H1 (cell line): ENCODE measurements at regions not wholly inside any gene's neighbourhood (a gene's known extent, or its start where the extent isn't known, plus 50 kb on each side); places are given as distances from the start of the nearest gene placed in this dataset.

ENCODE experiments used
- CTCF ChIA-PET: fragments of 300-600 bp; sonication (Branson Sonifier 250); formaldehyde crosslinking; loops from one replicate; lab custom pipeline; 2021; ENCODE audit not compliant: partially characterized antibody; lab: Charles Lee
- POLR2A ChIA-PET: fragments of 300-600 bp; sonication (Branson Sonifier 250); formaldehyde crosslinking; loops from one replicate; lab custom pipeline; 2021; ENCODE audit warnings: inconsistent platforms; ENCODE audit not compliant: partially characterized antibody; lab: Charles Lee
- DNase-seq, 2 experiments: peaks; one replicate each; pipeline versions ENCODE4 v3.0.0 to v3.0.0-alpha.2; 2010 to 2022; ENCODE audit warnings: low spot score in 2 of 2, low read depth in 1 of 2, mixed read lengths in 1 of 2
- FAIRE-seq: peaks from 2 replicates; lab custom pipeline; 2011; peaks lifted over from hg19 to GRCh38; lab: Jason Lieb, UNC
- H2AFZ ChIP-seq: 2 replicates; pipeline ENCODE4 v1.8.1; 2012; ENCODE audit warnings: low read length, inconsistent platforms
- H2AK5ac ChIP-seq: 2 replicates; pipeline ENCODE4 v1.6.1; 2013; ENCODE audit warnings: low read depth, low read length
- H2BK120ac ChIP-seq: replicated peaks from 2 replicates; pipeline ENCODE3; 2013; ENCODE audit warnings: low read depth, low read length, inconsistent platforms
- H2BK12ac ChIP-seq: 2 replicates; pipeline ENCODE4 v1.6.1; 2013; ENCODE audit warnings: low read depth, low read length
- H2BK15ac ChIP-seq: 2 replicates; pipeline ENCODE4 v1.6.1; 2013; ENCODE audit warnings: low read length
- H2BK20ac ChIP-seq: 2 replicates; pipeline ENCODE4 v1.6.1; 2013; ENCODE audit warnings: low read length
- H2BK5ac ChIP-seq: 2 replicates; pipeline ENCODE4 v1.6.1; 2013; ENCODE audit warnings: low read depth, low read length
- H3K14ac ChIP-seq: 2 replicates; pipeline ENCODE4 v1.6.1; 2013; ENCODE audit warnings: inconsistent platforms; ENCODE audit not compliant: insufficient read length
- H3K18ac ChIP-seq: 2 replicates; pipeline ENCODE4 v1.6.1; 2013; ENCODE audit warnings: low read length; ENCODE audit errors: extremely low read depth
- H3K23ac ChIP-seq: 2 replicates; pipeline ENCODE4 v1.6.1; 2013; ENCODE audit warnings: inconsistent platforms; ENCODE audit not compliant: insufficient read length
- H3K23me2 ChIP-seq: 2 replicates; pipeline ENCODE4 v1.6.1; 2013; ENCODE audit warnings: low read depth, low read length
- H3K27ac ChIP-seq: 2 replicates; pipeline ENCODE4 v1.6.1; 2011; ENCODE audit warnings: low read depth, low read length, inconsistent platforms
- H3K27me3 ChIP-seq, 4 experiments: replicated peaks in 1 of 4; 1 replicate in 1 of 4; 2 replicates in 3 of 4; pipeline versions ENCODE4 v1.6.1 to v1.8.1; 2011 to 2013; ENCODE audit warnings: low read length in 3 of 4, mild to moderate bottlenecking in 3 of 4, inconsistent platforms in 2 of 4, mixed read lengths in 2 of 4, moderate library complexity in 1 of 4; ENCODE audit not compliant: control insufficient read depth in 3 of 4, insufficient read depth in 3 of 4; ENCODE audit errors: extremely low read depth in 1 of 4
- H3K36me3 ChIP-seq, 4 experiments: 2 replicates each; pipeline versions ENCODE4 v1.6.1 to v1.8.1; 2011 to 2013; ENCODE audit warnings: mild to moderate bottlenecking in 4 of 4, low read length in 3 of 4, moderate library complexity in 2 of 4, control low read depth in 1 of 4, inconsistent platforms in 1 of 4; ENCODE audit not compliant: insufficient read depth in 4 of 4, control insufficient read depth in 2 of 4
- H3K4ac ChIP-seq: replicated peaks from 2 replicates; pipeline ENCODE3; 2013; ENCODE audit warnings: low read length, low read depth, mixed read lengths, inconsistent platforms; ENCODE audit not compliant: insufficient read length
- H3K4me1 ChIP-seq, 4 experiments: replicated peaks in 1 of 4; 1 replicate in 1 of 4; 2 replicates in 3 of 4; pipeline versions ENCODE4 v1.6.1 to v1.8.1; 2011 to 2013; ENCODE audit warnings: low read length in 3 of 4, inconsistent platforms in 2 of 4, mixed read lengths in 1 of 4; ENCODE audit not compliant: insufficient read depth in 4 of 4, control insufficient read depth in 3 of 4
- H3K4me2 ChIP-seq, 2 experiments: 2 replicates each; pipeline versions ENCODE4 v1.6.1 to v1.8.1; 2011 to 2013; ENCODE audit warnings: low read depth in 2 of 2, low read length in 2 of 2, control low read depth in 1 of 2, inconsistent platforms in 1 of 2, mild to moderate bottlenecking in 1 of 2; ENCODE audit not compliant: insufficient read depth in 1 of 2
- H3K4me3 ChIP-seq, 4 experiments: fragments of 200-600, 300-600 bp in 1 of 4; sonication (generic), shearing (Covaris generic), sonication (Bioruptor Twin) in 1 of 4; 2 replicates each; pipeline versions ENCODE4 v1.5.1 to v1.8.1; 2011 to 2016; ENCODE audit warnings: low read length in 4 of 4, low read depth in 3 of 4, control low read depth in 2 of 4, inconsistent platforms in 2 of 4, mild to moderate bottlenecking in 2 of 4, mixed read lengths in 1 of 4, moderate library complexity in 1 of 4; ENCODE audit not compliant: insufficient read depth in 2 of 4; ENCODE audit errors: extremely low read depth in 1 of 4
- H3K56ac ChIP-seq: replicated peaks from 2 replicates; pipeline ENCODE3; 2013; ENCODE audit warnings: low read depth, mild to moderate bottlenecking, mixed read lengths, low read length, inconsistent platforms; ENCODE audit not compliant: insufficient read length
- H3K79me1 ChIP-seq: 2 replicates; pipeline ENCODE4 v1.6.1; 2013; ENCODE audit warnings: low read depth, low read length, control low read depth
- H3K79me2 ChIP-seq, 2 experiments: 2 replicates each; pipeline versions ENCODE4 v1.6.1 to v1.8.1; 2012 to 2013; ENCODE audit warnings: low read length in 2 of 2, mild to moderate bottlenecking in 2 of 2, inconsistent platforms in 1 of 2; ENCODE audit not compliant: insufficient read depth in 2 of 2, control insufficient read depth in 1 of 2
- H3K9ac ChIP-seq, 4 experiments: replicated peaks in 1 of 4; 1 replicate in 1 of 4; 2 replicates in 3 of 4; pipeline versions ENCODE4 v1.6.1 to v1.8.1; 2011 to 2013; ENCODE audit warnings: low read depth in 3 of 4, low read length in 3 of 4, control low read depth in 2 of 4, mild to moderate bottlenecking in 2 of 4, moderate library complexity in 2 of 4, inconsistent platforms in 1 of 4; ENCODE audit errors: extremely low read depth in 1 of 4
- H3K9me3 ChIP-seq, 2 experiments: 2 replicates each; pipeline versions ENCODE4 v1.6.1 to v1.8.1; 2012 to 2013; ENCODE audit warnings: mild to moderate bottlenecking in 2 of 2, moderate library complexity in 2 of 2, control low read depth in 1 of 2, inconsistent platforms in 1 of 2, low read depth in 1 of 2, low read length in 1 of 2, mixed read lengths in 1 of 2; ENCODE audit not compliant: insufficient read depth in 2 of 2
- H4K20me1 ChIP-seq, 2 experiments: replicated peaks in 1 of 2; 2 replicates each; pipeline versions ENCODE3 to v1.8.1; 2011 to 2013; ENCODE audit warnings: inconsistent platforms in 2 of 2, low read length in 2 of 2, mild to moderate bottlenecking in 1 of 2; ENCODE audit not compliant: insufficient read depth in 2 of 2, control insufficient read depth in 1 of 2
- H4K5ac ChIP-seq: 2 replicates; pipeline ENCODE4 v1.6.1; 2013; ENCODE audit warnings: low read length, low read depth, mixed read lengths, inconsistent platforms; ENCODE audit not compliant: insufficient read length
- H4K8ac ChIP-seq: 2 replicates; pipeline ENCODE4 v1.8.0; 2013; ENCODE audit warnings: mild to moderate bottlenecking, moderate library complexity, low read length, inconsistent platforms; ENCODE audit not compliant: insufficient read depth; ENCODE audit errors: extremely low read depth
- H4K91ac ChIP-seq: replicated peaks from 2 replicates; pipeline ENCODE3; 2013; ENCODE audit warnings: low read length, mixed read lengths, inconsistent platforms; ENCODE audit not compliant: insufficient read length
- CBX8 ChIP-seq: fragments of 300-800, 300-1000 bp; sonication (generic); IDR thresholded peaks from 2 replicates; pipeline ENCODE4 v1.7.1; 2016; ENCODE audit warnings: low read depth, low read length, borderline replicate concordance
- CREB1 ChIP-seq: IDR thresholded peaks from 2 replicates; pipeline ENCODE4 v1.6.1; 2012; ENCODE audit warnings: inconsistent platforms
- KDM5A ChIP-seq: fragments of 200-600 bp; IDR thresholded peaks from 2 replicates; pipeline ENCODE4 v1.7.1; 2012; ENCODE audit warnings: mild to moderate bottlenecking, low read length, inconsistent platforms, mixed read lengths
- NANOG ChIP-seq: IDR thresholded peaks from 2 replicates; pipeline ENCODE4 v1.6.1; 2011; ENCODE audit warnings: low read length, low read depth, mild to moderate bottlenecking, inconsistent platforms; ENCODE audit not compliant: insufficient read depth, poor library complexity, severe bottlenecking
- TAF7 ChIP-seq: optimal IDR thresholded peaks from 2 replicates; pipeline ENCODE3; 2011; ENCODE audit warnings: low read depth, mild to moderate bottlenecking, inconsistent platforms, low read length, moderate library complexity, borderline replicate concordance
- TBP ChIP-seq: IDR thresholded peaks from 2 replicates; pipeline ENCODE4 v1.6.1; 2011; ENCODE audit warnings: low read depth, low read length, improper control_type of control experiment
- WGBS, 2 experiments: shearing (Covaris generic) in 1 of 2; methylation state at CpG; one replicate each; pipeline versions ENCODE4 v1.1.6 to v1.1.7; 2013 to 2015; ENCODE audit warnings: low lambda C conversion rate in 2 of 2, mixed read lengths in 2 of 2, inconsistent platforms in 1 of 2, low coverage in 1 of 2, missing lambda C conversion rate in 1 of 2; ENCODE audit not compliant: insufficient replicate concordance in 2 of 2, insufficient coverage in 1 of 2, insufficient read length in 1 of 2; ENCODE audit errors: extremely low coverage in 1 of 2, missing lambda C conversion rate in 1 of 2; 5-methylcytosine and 5-hydroxymethylcytosine counted together

- Histone ChIP-seq H3K23me2 (no peaks in the 10 kb centered on the region), H2BK5ac (no peak overlapping the region), H4K8ac (no peak overlapping the region), H3K9ac (no peak overlapping the region), H2BK12ac (no peak overlapping the region), H2BK15ac (no peak overlapping the region), H3K79me2 (no peaks in the 10 kb centered on the region), H3K27me3 (no peaks in the 10 kb centered on the region), H4K91ac (no peak overlapping the region), H2BK120ac (no peak overlapping the region), H3K23ac (no peak overlapping the region), H4K20me1 (no peaks in the 10 kb centered on the region)
- 91% methylated on average over 1 of the region's 1 CpG; no CpG with 5 or more reads in 1 of the 2 experiments for WGBS, 2 experiments
- TF ChIP-seq TBP (no peak), CBX8 (no peak), NANOG (no peak), CREB1 (no peak), TAF7 (no peak), KDM5A (no peak)
- TF ChIP-seq, all 59 proteins: peak for 0
- POLR2A ChIA-PET = no interaction called here
- no peak overlapping the region for H3K14ac ChIP-seq
- H3K36me3 ChIP-seq = no peaks in the 10 kb centered on the region
- no peak overlapping the region for H3K56ac ChIP-seq
- H3K9me3 ChIP-seq = 0 out of 4 replicates have a peak, but pooled peaks cover 0 to 2% of the 10 kb centered on the region in 2 experiments
- no peaks in the 10 kb centered on the region for H3K79me1 ChIP-seq
- H4K5ac ChIP-seq = no peak overlapping the region
- H2AFZ ChIP-seq = no peak overlapping the region
- no peak overlapping the region for H3K4me3 ChIP-seq
- H2BK20ac ChIP-seq = no peak overlapping the region
- H3K4ac ChIP-seq = no peak overlapping the region
- H3K4me1 ChIP-seq = peaks cover 0 to 3% (median 0%) of the 10 kb centered on the region in 4 experiments; a peak in 1 of 7 replicates
- CTCF ChIA-PET = interaction anchor here (0.9 to 1.1 kb wide), 2 partner anchors 9 to 16 kb away, joined by 3 read pairs; no protein-coding TSS in a partner anchor
- FAIRE-seq = no peak
- H3K18ac ChIP-seq = no peak overlapping the region
- no peak overlapping the region for H3K4me2 ChIP-seq
- no peak overlapping the region for H3K27ac ChIP-seq
- no peak overlapping the region for H2AK5ac ChIP-seq
- DNase-seq = no peak
Observed at GRCh38 chr2:22035361-22035830, 911.6 kb downstream of the TDRD15 start.
